K562 (cell line): ENCODE measurements at regions not wholly inside any gene's neighbourhood (a gene's known extent, or its start where the extent isn't known, plus 50 kb on each side); places are given as distances from the start of the nearest gene placed in this dataset.

Source experiments
- CBFA2T3 ChIP-seq: fragments of 450-650 bp; IDR thresholded peaks from 2 replicates; pipeline ENCODE4 v1.6.1; 2017
- DACH1 ChIP-seq: fragments of 450-650 bp; IDR thresholded peaks from 2 replicates; pipeline ENCODE4 v1.6.1; 2018; ENCODE audit not compliant: partially characterized antibody
- ETV1 ChIP-seq: fragments of 450-650 bp; conservative IDR thresholded peaks from 2 replicates; pipeline ENCODE4 v1.6.1; 2016; ENCODE audit warnings: missing genetic modification characterization, control low read depth, low read depth, missing compliant biosample characterization
- MCM2 ChIP-seq: fragments of 450-650 bp; IDR thresholded peaks from 2 replicates; pipeline ENCODE4 v1.6.1; 2017; ENCODE audit warnings: low read depth, mild to moderate bottlenecking
- MTA2 ChIP-seq: fragments of 450-650 bp; IDR thresholded peaks from 2 replicates; pipeline ENCODE4 v1.6.1; 2016; ENCODE audit warnings: low read depth
- NCOR1 ChIP-seq: fragments of 450-650 bp; IDR thresholded peaks from 2 replicates; pipeline ENCODE4 v1.6.1; 2016; ENCODE audit warnings: mild to moderate bottlenecking, moderate library complexity
- NUFIP1 ChIP-seq: fragments of 450-650 bp; IDR thresholded peaks from 2 replicates; pipeline ENCODE4 v1.6.1; 2018; ENCODE audit not compliant: partially characterized antibody
- RAD51 ChIP-seq: fragments of 450-650 bp; IDR thresholded peaks from 2 replicates; pipeline ENCODE4 v1.7.1; 2016; ENCODE audit warnings: low read depth, mild to moderate bottlenecking, borderline replicate concordance
- RHOXF2B ChIP-seq: fragments of 250-450 bp; sonication (Bioruptor Pico); conservative IDR thresholded peaks from 2 replicates; pipeline ENCODE4 v1.5.1; 2021
- SMARCA4 ChIP-seq: fragments of 450-650 bp; IDR thresholded peaks from 2 replicates; pipeline ENCODE4 v1.6.1; 2016
- SRF ChIP-seq, 2 experiments: fragments of 250-450, 450-650 bp in 1 of 2; sonication (Bioruptor Pico) in 1 of 2; sonication (generic) in 1 of 2; formaldehyde crosslinking; IDR thresholded peaks; 2 replicates each; pipeline versions ENCODE4 v1.5.0 to v1.5.1; 2020 to 2022; ENCODE audit warnings: mild to moderate bottlenecking in 1 of 2, missing genetic modification reagents in 1 of 2
- TCF3 ChIP-seq: sonication (generic); formaldehyde crosslinking; IDR thresholded peaks from 2 replicates; pipeline ENCODE4 v1.4.0; 2020; ENCODE audit warnings: mild to moderate bottlenecking, missing genetic modification reagents
- ZNF668 ChIP-seq: fragments of 250-450 bp; sonication (Bioruptor Pico); IDR thresholded peaks from 2 replicates; pipeline ENCODE4 v1.8.0; 2022; ENCODE audit warnings: mild to moderate bottlenecking, inconsistent platforms
- TF ChIP-seq, protein P1 (sequence below): fragments of 450-650 bp; IDR thresholded peaks from 2 replicates; pipeline ENCODE4 v1.6.1; 2016; ENCODE audit warnings: mild to moderate bottlenecking, moderate library complexity
- TF ChIP-seq, protein P2 (sequence below): sonication (generic); formaldehyde crosslinking; IDR thresholded peaks from 2 replicates; pipeline ENCODE4 v1.8.0; 2022; ENCODE audit warnings: missing genetic modification reagents, mild to moderate bottlenecking, moderate library complexity, borderline replicate concordance
- TF ChIP-seq, protein P3 (sequence below): fragments of 450-650 bp; IDR thresholded peaks from 2 replicates; pipeline ENCODE4 v1.6.1; 2017; ENCODE audit warnings: antibody characterized with exemption

DNA sequence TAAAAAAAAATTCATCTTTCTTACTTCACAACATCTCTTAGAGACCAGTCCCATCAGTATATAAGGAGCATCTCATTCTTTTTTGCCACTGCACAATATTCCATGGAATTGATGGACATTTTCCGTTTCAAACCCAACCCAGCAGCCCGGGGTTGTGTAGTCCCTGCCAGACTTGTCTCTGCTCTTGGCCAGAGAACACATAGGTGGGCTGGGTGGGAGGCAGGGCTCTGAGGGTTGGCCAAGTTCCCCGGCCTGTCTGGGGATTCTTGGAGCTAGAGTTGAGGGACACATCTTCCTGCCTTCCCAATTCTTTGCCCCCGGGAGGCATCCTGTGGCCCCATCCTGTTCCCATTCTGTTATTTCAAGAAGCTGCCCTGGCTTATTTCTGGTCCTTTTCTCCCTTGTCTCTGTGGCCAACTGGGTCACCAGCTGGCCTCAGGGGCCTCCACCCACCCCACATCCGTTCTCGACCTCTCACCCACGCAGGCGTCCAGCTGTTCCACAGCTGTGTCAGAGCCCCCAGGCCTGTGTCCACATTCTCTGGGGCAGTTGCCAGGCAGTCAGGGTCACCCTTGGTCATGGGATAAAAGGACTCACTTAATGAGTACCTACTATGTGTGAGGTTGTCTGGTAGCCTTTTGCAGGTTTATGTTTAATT is 52.0 kb upstream of the CCDC63 start (continued):
- TF ChIP-seq, protein P1, sequence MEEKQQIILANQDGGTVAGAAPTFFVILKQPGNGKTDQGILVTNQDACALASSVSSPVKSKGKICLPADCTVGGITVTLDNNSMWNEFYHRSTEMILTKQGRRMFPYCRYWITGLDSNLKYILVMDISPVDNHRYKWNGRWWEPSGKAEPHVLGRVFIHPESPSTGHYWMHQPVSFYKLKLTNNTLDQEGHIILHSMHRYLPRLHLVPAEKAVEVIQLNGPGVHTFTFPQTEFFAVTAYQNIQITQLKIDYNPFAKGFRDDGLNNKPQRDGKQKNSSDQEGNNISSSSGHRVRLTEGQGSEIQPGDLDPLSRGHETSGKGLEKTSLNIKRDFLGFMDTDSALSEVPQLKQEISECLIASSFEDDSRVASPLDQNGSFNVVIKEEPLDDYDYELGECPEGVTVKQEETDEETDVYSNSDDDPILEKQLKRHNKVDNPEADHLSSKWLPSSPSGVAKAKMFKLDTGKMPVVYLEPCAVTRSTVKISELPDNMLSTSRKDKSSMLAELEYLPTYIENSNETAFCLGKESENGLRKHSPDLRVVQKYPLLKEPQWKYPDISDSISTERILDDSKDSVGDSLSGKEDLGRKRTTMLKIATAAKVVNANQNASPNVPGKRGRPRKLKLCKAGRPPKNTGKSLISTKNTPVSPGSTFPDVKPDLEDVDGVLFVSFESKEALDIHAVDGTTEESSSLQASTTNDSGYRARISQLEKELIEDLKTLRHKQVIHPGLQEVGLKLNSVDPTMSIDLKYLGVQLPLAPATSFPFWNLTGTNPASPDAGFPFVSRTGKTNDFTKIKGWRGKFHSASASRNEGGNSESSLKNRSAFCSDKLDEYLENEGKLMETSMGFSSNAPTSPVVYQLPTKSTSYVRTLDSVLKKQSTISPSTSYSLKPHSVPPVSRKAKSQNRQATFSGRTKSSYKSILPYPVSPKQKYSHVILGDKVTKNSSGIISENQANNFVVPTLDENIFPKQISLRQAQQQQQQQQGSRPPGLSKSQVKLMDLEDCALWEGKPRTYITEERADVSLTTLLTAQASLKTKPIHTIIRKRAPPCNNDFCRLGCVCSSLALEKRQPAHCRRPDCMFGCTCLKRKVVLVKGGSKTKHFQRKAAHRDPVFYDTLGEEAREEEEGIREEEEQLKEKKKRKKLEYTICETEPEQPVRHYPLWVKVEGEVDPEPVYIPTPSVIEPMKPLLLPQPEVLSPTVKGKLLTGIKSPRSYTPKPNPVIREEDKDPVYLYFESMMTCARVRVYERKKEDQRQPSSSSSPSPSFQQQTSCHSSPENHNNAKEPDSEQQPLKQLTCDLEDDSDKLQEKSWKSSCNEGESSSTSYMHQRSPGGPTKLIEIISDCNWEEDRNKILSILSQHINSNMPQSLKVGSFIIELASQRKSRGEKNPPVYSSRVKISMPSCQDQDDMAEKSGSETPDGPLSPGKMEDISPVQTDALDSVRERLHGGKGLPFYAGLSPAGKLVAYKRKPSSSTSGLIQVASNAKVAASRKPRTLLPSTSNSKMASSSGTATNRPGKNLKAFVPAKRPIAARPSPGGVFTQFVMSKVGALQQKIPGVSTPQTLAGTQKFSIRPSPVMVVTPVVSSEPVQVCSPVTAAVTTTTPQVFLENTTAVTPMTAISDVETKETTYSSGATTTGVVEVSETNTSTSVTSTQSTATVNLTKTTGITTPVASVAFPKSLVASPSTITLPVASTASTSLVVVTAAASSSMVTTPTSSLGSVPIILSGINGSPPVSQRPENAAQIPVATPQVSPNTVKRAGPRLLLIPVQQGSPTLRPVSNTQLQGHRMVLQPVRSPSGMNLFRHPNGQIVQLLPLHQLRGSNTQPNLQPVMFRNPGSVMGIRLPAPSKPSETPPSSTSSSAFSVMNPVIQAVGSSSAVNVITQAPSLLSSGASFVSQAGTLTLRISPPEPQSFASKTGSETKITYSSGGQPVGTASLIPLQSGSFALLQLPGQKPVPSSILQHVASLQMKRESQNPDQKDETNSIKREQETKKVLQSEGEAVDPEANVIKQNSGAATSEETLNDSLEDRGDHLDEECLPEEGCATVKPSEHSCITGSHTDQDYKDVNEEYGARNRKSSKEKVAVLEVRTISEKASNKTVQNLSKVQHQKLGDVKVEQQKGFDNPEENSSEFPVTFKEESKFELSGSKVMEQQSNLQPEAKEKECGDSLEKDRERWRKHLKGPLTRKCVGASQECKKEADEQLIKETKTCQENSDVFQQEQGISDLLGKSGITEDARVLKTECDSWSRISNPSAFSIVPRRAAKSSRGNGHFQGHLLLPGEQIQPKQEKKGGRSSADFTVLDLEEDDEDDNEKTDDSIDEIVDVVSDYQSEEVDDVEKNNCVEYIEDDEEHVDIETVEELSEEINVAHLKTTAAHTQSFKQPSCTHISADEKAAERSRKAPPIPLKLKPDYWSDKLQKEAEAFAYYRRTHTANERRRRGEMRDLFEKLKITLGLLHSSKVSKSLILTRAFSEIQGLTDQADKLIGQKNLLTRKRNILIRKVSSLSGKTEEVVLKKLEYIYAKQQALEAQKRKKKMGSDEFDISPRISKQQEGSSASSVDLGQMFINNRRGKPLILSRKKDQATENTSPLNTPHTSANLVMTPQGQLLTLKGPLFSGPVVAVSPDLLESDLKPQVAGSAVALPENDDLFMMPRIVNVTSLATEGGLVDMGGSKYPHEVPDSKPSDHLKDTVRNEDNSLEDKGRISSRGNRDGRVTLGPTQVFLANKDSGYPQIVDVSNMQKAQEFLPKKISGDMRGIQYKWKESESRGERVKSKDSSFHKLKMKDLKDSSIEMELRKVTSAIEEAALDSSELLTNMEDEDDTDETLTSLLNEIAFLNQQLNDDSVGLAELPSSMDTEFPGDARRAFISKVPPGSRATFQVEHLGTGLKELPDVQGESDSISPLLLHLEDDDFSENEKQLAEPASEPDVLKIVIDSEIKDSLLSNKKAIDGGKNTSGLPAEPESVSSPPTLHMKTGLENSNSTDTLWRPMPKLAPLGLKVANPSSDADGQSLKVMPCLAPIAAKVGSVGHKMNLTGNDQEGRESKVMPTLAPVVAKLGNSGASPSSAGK = no peak
- no peak for TF ChIP-seq SMARCA4
- no peak for TF ChIP-seq RHOXF2B (CRISPR knock-in tag)
- peak; percentile 79 for TF ChIP-seq CBFA2T3
- TF ChIP-seq NCOR1 = 0 out of 2 replicates have a peak, but pooled peaks have one; percentile 21
- no peak for TF ChIP-seq MCM2
- TF ChIP-seq ZNF668 (CRISPR knock-in tag) = no peak
- no peak for TF ChIP-seq ETV1 (tag)
- TF ChIP-seq RAD51 = no peak
- no peak for TF ChIP-seq TCF3 (CRISPR knock-in tag)
- TF ChIP-seq MTA2 = no peak
- TF ChIP-seq, protein P2, sequence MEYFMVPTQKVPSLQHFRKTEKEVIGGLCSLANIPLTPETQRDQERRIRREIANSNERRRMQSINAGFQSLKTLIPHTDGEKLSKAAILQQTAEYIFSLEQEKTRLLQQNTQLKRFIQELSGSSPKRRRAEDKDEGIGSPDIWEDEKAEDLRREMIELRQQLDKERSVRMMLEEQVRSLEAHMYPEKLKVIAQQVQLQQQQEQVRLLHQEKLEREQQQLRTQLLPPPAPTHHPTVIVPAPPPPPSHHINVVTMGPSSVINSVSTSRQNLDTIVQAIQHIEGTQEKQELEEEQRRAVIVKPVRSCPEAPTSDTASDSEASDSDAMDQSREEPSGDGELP (CRISPR knock-in tag) = peak; percentile 73; the same call in 1 of the 2 replicates
- TF ChIP-seq, protein P3, sequence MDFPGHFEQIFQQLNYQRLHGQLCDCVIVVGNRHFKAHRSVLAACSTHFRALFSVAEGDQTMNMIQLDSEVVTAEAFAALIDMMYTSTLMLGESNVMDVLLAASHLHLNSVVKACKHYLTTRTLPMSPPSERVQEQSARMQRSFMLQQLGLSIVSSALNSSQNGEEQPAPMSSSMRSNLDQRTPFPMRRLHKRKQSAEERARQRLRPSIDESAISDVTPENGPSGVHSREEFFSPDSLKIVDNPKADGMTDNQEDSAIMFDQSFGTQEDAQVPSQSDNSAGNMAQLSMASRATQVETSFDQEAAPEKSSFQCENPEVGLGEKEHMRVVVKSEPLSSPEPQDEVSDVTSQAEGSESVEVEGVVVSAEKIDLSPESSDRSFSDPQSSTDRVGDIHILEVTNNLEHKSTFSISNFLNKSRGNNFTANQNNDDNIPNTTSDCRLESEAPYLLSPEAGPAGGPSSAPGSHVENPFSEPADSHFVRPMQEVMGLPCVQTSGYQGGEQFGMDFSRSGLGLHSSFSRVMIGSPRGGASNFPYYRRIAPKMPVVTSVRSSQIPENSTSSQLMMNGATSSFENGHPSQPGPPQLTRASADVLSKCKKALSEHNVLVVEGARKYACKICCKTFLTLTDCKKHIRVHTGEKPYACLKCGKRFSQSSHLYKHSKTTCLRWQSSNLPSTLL = no peak
- TF ChIP-seq SRF (CRISPR knock-in tag; IDR thresholded peaks at IDR 0.05) = no peak
- TF ChIP-seq NUFIP1 = no peak
- peak; percentile 76 for TF ChIP-seq DACH1
